Peyer's patch (tissue), 4 donors: ENCODE measurements at regions not wholly inside any gene's neighbourhood (a gene's known extent, or its start where the extent isn't known, plus 50 kb on each side); places are given as distances from the start of the nearest gene placed in this dataset.

Experiments used
- CTCF ChIP-seq, 6 experiments: fragments of 450-650 bp in 4 of 6; fragments of 200-600 bp in 2 of 6; sonication (generic) in 1 of 6; IDR thresholded peaks; one replicate each; pipeline ENCODE4 v1.5.1; 2017 to 2019; ENCODE audit warnings: antibody characterized with exemption in 6 of 6, mild to moderate bottlenecking in 3 of 6, moderate library complexity in 1 of 6
- POLR2A ChIP-seq, 2 donors: fragments of 450-650 bp; IDR thresholded peaks; one replicate each; pipeline ENCODE4 v1.5.1; 2017; ENCODE audit warnings: antibody characterized with exemption in 2 of 2, mild to moderate bottlenecking in 2 of 2, moderate library complexity in 2 of 2

GRCh38 chr1:60974524-60975372 lies 107.6 kb upstream of the NFIA start:
- TF ChIP-seq CTCF (IDR thresholded peaks at IDR 0.05), result no peak
- no peak for TF ChIP-seq POLR2A (IDR thresholded peaks at IDR 0.05)
